GM20431 (cell line): ENCODE measurements at regions not wholly inside any gene's neighbourhood (a gene's known extent, or its start where the extent isn't known, plus 50 kb on each side); places are given as distances from the start of the nearest gene placed in this dataset.

ENCODE experiments used
- in situ Hi-C: fragments of 300-500 bp; cut with MseI, MboI; formaldehyde crosslinking; loops from one replicate; pipeline ENCODE4 v1.15.0; 2020; ENCODE audit warnings: low sequenced_read_pairs; ENCODE audit not compliant: unreplicated experiment

- in situ Hi-C loops = no loop called here
Observed at GRCh38 chr11:25844811-25845210, 487.1 kb upstream of the ANO3 start.

DNA sequence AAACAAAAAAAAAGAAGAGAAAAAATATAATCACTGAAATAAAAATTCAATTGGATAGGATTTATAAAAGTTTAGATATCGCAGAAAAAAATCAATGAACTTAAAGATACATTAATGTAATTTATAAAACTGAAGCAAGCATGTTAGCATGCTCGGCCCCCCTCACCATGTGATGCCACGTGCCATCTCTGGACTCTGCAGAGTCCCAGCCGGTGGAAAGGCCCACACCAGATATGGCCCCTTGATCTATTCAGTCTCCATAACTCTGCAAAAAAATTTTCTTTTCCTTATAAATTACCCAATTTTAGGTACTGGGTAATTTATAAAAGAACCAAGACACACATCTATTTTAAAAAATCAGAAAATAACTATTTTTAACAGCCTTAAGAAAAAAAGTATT lies 476.0 kb upstream of the ANO3 start:
- in situ Hi-C loops = no loop called here

- in situ Hi-C loops = no loop called here
Observed at GRCh38 chr11:25859776-25860175, 472.2 kb upstream of the ANO3 start.

- in situ Hi-C loops = no loop called here
Observed at GRCh38 chr11:25860677-25861450, 471.1 kb upstream of the ANO3 start.

DNA sequence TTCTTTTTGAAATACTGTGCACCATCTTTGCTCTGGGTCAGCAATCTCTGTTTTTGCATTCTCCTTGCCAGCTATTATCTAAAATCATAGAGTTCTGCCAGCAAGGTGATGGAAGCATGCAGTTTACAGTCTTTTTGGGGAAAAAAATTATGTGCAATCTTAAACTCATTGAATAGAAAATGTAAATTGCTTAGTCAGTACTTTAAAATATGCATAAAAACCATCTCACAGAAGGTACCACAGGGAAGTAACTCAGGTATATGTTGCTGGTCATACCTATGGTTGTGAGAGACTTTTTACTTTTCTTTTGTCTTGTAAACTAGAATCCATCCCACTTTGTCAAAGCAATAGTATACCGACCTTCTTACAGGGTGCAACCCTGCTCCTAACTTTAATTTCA lies 469.8 kb upstream of the ANO3 start:
- in situ Hi-C loops = no loop called here

- in situ Hi-C loops = no loop called here
Observed at GRCh38 chr11:25863986-25864385, 467.9 kb upstream of the ANO3 start.

DNA sequence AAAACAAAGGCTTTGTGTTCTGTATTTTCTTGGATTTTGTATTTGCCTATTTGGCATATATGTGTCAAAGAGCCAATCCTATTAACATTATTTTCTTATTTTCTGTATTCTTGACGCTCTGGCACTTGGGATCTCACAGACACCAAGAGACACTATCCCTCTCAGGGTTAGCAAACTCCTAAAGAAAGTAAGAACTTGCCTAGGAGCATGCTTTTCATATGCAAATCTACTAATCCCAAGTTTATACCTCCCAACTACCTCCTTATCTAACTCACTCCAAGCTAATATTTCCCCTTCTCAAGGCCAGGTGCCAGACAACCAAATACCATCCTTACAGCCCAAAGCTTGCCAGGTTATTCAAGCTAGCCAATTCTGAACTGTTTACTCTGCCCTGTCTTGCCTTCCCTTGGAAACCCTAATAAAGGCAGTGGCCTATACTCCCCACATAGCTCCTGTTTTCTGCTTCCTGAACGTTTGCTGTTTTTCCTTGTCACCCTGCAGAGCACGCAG lies 455.4 kb upstream of the ANO3 start:
- in situ Hi-C loops = no loop called here

DNA sequence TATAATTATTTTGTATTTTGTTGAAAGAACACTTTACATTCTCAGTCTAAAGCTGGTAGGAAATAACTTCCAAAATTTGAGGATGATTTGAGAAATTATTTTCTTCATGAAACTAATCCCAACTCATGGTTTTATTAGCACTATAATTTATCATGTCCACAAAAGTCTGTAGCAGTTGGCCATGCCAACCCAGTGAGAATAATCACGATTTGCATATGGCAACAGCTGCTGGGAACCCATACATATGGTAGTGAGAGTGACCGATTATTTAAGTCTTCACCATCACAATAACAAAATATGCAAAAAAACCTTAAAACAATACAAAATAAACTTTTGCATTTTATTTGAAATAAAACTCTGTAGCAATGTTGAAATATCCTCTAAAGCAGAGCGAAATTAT lies 445.9 kb upstream of the ANO3 start:
- in situ Hi-C loops = no loop called here

DNA sequence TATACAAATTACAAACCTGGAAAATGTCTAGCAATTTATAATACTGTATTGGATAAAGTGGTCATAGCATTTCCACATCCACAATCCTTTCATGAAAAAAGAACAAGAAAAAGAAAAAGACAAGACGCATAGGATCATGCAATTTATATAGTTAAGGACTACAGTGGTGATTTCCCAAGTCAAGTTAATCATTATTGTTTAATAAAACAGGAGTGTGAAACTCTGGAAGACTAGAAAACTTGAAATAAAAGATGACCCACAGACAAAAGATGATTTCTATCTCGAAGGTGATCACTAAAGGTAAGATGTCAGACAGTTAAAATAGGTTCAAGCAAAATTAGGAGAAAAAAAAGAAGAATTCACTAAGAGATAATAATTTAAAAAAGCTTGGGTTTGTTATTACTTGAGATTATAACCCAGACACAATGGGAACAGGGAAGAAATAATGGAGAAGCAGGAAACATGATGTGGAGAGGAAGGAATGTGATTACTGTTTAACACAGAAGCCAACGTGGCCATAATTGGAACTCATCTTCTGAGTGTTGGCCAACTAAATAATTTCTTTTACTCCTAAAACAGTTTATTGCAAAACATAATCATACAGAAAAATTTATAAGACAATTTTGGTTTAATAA lies 441.2 kb upstream of the ANO3 start:
- in situ Hi-C loops = no loop called here

DNA sequence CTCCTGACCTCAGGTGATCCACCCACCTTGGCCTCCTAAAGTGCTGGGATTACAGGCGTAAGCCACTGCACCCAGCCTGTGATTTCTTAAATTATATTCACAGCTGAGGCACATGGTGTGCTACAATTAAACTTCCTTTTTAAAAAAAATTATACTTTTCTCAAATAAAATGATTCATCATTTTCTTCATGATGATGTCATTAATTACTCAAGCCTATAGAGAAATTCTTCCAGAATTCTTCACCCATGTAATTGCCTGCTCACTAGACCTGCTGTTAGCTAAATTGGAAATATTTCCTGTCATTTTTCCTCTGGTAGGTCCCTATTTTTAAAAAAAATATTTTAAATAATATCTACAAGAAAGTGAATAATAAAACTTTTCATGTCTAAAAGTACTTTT lies 440.0 kb upstream of the ANO3 start:
- in situ Hi-C loops = no loop called here

GRCh38 chr11:25899617-25900160 lies 432.2 kb upstream of the ANO3 start:
- in situ Hi-C loops = no loop called here

DNA sequence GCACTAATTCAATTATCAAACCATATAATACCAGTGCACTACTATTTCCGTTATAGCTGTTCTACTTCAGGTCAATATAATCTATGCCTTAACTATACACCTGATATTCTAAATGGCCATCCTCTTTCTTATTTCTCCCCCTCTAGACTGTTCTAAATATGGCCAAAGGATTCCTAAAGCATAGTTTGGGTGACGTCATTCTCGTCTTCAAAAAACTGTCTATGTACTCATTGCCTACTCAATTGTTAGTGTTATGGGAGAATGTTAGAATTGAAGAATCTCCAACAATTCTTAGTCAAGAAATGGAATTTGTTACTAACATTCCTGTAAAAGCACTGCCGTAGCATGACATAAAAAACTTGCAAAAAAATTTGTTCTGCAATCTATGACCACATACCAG lies 431.1 kb upstream of the ANO3 start:
- in situ Hi-C loops = no loop called here

DNA sequence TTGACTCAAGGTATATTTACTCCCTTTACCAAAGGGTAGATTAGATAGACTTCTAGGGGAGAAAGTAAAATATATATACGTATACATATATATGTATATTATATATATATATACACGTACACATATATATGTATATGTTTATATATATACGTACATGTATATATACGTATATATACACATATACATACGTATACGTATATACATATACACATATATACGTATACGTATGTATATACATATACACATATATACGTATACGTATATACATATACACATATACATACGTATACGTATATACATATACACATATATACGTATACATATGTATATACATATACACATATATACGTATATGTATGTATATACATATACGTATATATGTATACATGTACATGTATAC lies 430.5 kb upstream of the ANO3 start:
- in situ Hi-C loops = no loop called here

- in situ Hi-C loops = no loop called here
Observed at GRCh38 chr11:25902476-25902875, 429.5 kb upstream of the ANO3 start.

- in situ Hi-C loops = no loop called here
Observed at GRCh38 chr11:25908726-25909125, 423.2 kb upstream of the ANO3 start.

DNA sequence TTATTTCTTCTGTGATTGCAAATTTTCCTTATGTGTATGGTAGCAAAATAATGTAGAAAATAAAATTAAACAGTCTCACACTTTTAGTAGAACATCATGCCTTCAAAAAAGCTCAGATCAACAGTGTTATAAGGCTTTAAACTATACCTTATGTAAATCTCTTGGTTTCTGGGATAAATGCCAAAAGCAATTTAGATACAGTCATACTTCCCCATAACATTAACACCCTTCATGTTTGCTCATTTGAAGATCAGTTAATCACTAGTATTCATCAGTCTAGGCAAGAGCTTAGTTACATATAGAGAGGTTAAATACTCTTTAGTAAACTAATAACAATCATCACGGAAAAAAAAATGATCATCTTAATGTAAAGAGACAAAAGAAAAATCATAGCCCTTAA lies 421.8 kb upstream of the ANO3 start:
- in situ Hi-C loops = no loop called here

GRCh38 chr11:25920356-25920755 lies 411.6 kb upstream of the ANO3 start:
- in situ Hi-C loops = no loop called here

DNA sequence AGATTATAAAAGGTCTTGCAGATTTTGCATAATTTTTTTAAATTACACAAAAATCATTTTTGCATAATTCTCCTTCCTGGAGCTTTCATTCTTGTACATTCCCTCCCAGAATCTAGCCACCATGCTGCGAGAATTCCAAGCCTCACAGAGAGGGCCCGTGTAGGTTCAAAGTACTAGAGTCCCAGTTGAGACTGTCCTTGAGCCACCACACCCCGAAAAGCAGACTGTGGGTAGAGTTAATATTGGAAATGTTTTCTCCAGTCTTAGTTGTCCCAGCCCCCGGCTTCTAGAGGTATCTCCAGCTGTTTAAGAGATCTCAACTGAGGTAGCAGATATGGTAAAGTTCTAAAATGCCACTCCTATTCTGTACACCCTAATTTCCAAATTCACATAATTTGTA lies 407.3 kb upstream of the ANO3 start:
- in situ Hi-C loops = no loop called here

DNA sequence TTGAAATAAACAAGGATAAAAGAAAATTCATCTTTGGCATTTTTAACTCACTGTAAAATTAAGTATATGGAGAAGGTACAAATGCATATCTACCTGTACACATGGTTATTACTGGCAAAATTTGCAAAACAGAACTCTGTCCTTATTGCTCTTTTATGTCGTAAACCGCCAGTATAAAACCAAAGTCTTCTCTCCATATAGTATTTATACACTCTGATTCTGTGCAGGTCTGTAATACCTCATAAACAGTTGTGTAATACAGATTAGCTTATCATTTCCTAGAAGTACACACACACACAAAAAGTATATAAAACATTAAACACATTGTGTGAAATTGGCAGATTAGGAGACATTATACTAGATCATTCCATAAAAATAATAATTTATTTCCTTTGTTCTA lies 406.6 kb upstream of the ANO3 start:
- in situ Hi-C loops = no loop called here

DNA sequence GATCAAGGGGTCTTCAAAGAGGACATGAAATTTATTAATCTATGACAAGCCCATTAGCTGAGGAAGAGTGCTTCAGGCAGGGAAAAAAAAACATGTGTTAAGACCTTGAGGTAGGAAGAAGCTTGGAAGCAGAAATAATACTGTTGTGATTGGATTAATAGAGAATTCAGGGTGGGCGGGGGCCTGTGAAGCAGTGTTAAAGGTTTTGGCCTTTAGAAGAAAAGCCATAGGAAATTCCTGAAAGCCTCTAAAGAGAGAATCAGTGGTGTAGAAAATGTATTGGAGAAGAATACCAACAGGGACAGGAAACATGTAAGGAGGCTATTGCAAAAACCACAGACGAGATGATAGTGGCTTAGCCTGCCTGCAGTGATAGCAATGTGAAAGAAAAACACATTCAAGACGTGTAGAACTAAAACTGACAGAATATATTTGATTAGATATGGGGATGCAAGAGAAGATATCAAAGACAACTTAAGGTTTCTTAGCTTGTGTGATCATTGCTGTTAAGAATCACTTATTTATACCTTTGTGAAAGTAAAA lies 404.4 kb upstream of the ANO3 start:
- in situ Hi-C loops = no loop called here

- in situ Hi-C loops = no loop called here
Observed at GRCh38 chr11:25928076-25928475, 403.9 kb upstream of the ANO3 start.
